Kidney epithelial cell (primary cell): ENCODE measurements at regions not wholly inside any gene's neighbourhood (a gene's known extent, or its start where the extent isn't known, plus 50 kb on each side); places are given as distances from the start of the nearest gene placed in this dataset.

Experiments used
- DNase-seq: peaks from one replicate; pipeline ENCODE4 v3.0.0-alpha.2; 2010; ENCODE audit warnings: low read depth
- H3K27me3 ChIP-seq: 2 replicates; pipeline ENCODE4 v1.6.0; 2011; ENCODE audit warnings: low read length; ENCODE audit not compliant: control insufficient read depth, insufficient read depth
- H3K36me3 ChIP-seq: 2 replicates; pipeline ENCODE4 v1.5.1; 2011; ENCODE audit warnings: low read length; ENCODE audit not compliant: control insufficient read depth, insufficient read depth
- H3K4me3 ChIP-seq: 2 replicates; pipeline ENCODE4 v1.5.1; 2011; ENCODE audit warnings: low read depth, mild to moderate bottlenecking, control low read depth, low read length
- CTCF ChIP-seq: IDR thresholded peaks from 2 replicates; pipeline ENCODE4 v1.5.1; 2011; ENCODE audit warnings: mild to moderate bottlenecking, moderate library complexity, low read length, control low read depth, inconsistent platforms; ENCODE audit not compliant: insufficient read depth, poor library complexity, severe bottlenecking

- TF ChIP-seq CTCF: no peak
- no peak for DNase-seq
- no peak overlapping the region for H3K4me3 ChIP-seq
- no peaks in the 10 kb centered on the region for H3K36me3 ChIP-seq
- no peaks in the 10 kb centered on the region for H3K27me3 ChIP-seq
Observed at GRCh38 chr4:126529997-126530396, 1102.8 kb upstream of the INTU start.

GRCh38 chr4:126530996-126531585 lies 1101.7 kb upstream of the INTU start:
- TF ChIP-seq CTCF: no peak
- DNase-seq: no peak
- Histone ChIP-seq H3K4me3 (no peak overlapping the region), H3K36me3 (no peaks in the 10 kb centered on the region), H3K27me3 (no peaks in the 10 kb centered on the region)

GRCh38 chr4:126532527-126532926 lies 1100.2 kb upstream of the INTU start:
- H3K27me3 ChIP-seq: no peaks in the 10 kb centered on the region
- TF ChIP-seq CTCF: no peak
- H3K36me3 ChIP-seq: no peaks in the 10 kb centered on the region
- DNase-seq: no peak
- no peak overlapping the region for H3K4me3 ChIP-seq

GRCh38 chr4:126533146-126533805 lies 1099.5 kb upstream of the INTU start:
- H3K4me3 ChIP-seq: no peak overlapping the region
- DNase-seq: no peak
- no peak for TF ChIP-seq CTCF
- H3K27me3 ChIP-seq: no peaks in the 10 kb centered on the region
- no peaks in the 10 kb centered on the region for H3K36me3 ChIP-seq

GRCh38 chr4:126539771-126540170 lies 1093.0 kb upstream of the INTU start:
- no peaks in the 10 kb centered on the region for H3K27me3 ChIP-seq
- no peak for DNase-seq
- H3K36me3 ChIP-seq: no peaks in the 10 kb centered on the region
- H3K4me3 ChIP-seq: no peak overlapping the region
- no peak for TF ChIP-seq CTCF

- DNase-seq: no peak
- no peak for TF ChIP-seq CTCF
- Histone ChIP-seq H3K4me3 (no peak overlapping the region), H3K36me3 (no peaks in the 10 kb centered on the region), H3K27me3 (no peaks in the 10 kb centered on the region)
Observed at GRCh38 chr4:126541820-126542219, 1090.9 kb upstream of the INTU start.
